ENCODE measurements at regions not wholly inside any gene's neighbourhood (a gene's known extent, or its start where the extent isn't known, plus 50 kb on each side); places are given as distances from the start of the nearest gene placed in this dataset.

DNA sequence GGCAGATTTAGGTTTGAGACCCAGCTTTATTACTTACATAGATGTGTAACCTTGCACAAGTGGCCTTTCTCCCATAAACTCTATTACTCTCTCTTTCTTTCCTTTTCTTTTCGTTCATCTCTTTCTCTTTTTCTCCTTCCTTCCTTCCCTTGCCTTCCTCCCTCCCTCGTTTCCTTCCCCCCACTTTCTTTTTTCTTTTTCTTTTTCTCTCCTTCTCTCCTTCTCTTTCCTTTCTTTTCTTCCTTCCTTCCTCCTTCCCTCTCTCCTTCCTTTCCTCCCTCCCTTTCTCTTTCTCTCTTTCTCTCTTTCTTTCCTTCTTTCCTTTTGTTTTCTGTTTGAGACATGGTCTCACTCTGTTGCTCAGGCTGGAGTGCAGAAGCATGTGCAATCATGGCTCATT is 526.4 kb upstream of the CXorf51A start:
- DNase-seq = no peak
- intact Hi-C loops (cut with DNase I; ENCODE audit: low total_unique reads) = no loop called here
- WGBS, 5 donors = 44 to 69% (median 54%) methylated on average over 2 of the region's 2 CpGs

DNA sequence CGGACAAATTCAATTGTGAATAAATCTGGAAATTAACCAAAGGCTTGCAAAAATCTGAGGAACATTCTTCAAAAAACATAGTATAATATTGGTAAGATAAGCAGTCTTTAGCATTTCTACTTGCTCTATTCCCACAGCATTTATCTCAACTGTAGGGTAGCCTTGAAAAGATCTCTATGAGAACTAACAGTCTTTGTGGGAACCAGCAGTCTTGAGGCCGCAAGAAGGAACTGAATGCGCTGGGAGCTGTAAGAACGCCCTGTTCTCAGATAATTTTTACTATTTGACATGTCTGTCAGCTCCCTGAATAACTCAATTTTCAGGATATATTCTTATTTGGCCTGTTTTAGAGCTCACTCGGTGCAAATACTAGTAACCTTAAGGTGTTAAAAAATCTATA is 519.3 kb upstream of the CXorf51A start:
- Histone ChIP-seq H3K4me1 (no peaks in the 10 kb centered on the region), H3K36me3 (no peaks in the 10 kb centered on the region), H3K4me3 (no peak overlapping the region), H3K9me3 (peaks cover 0 to 8% (median 0%) of the 10 kb centered on the region in 4 donors), H3K27ac (no peak overlapping the region), H3K27me3 (no peaks in the 10 kb centered on the region)
- 46 to 70% (median 56%) methylated on average over 5 of the region's 5 CpGs for WGBS, 5 donors
- intact Hi-C loops (cut with DNase I; ENCODE audit: low total_unique reads) = no loop called here
- TF ChIP-seq EP300 (IDR thresholded peaks at IDR 0.05) (no peak), POLR2A (IDR thresholded peaks at IDR 0.05) (no peak), POLR2AphosphoS5 (IDR thresholded peaks at IDR 0.05) (no peak)
- TF ChIP-seq, protein P1, sequence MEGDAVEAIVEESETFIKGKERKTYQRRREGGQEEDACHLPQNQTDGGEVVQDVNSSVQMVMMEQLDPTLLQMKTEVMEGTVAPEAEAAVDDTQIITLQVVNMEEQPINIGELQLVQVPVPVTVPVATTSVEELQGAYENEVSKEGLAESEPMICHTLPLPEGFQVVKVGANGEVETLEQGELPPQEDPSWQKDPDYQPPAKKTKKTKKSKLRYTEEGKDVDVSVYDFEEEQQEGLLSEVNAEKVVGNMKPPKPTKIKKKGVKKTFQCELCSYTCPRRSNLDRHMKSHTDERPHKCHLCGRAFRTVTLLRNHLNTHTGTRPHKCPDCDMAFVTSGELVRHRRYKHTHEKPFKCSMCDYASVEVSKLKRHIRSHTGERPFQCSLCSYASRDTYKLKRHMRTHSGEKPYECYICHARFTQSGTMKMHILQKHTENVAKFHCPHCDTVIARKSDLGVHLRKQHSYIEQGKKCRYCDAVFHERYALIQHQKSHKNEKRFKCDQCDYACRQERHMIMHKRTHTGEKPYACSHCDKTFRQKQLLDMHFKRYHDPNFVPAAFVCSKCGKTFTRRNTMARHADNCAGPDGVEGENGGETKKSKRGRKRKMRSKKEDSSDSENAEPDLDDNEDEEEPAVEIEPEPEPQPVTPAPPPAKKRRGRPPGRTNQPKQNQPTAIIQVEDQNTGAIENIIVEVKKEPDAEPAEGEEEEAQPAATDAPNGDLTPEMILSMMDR (IDR thresholded peaks at IDR 0.05) = no peak
- no peak for DNase-seq

More for the DNA sequence above, 526.4 kb upstream of the CXorf51A start:
- H3K9me3 ChIP-seq = peaks cover 0 to 8% (median 0%) of the 10 kb centered on the region in 4 donors
- H3K36me3 ChIP-seq = no peaks in the 10 kb centered on the region
- TF ChIP-seq, protein P1 (IDR thresholded peaks at IDR 0.05) = no peak
- TF ChIP-seq POLR2A (IDR thresholded peaks at IDR 0.05) (no peak), EP300 (IDR thresholded peaks at IDR 0.05) (no peak), POLR2AphosphoS5 (IDR thresholded peaks at IDR 0.05) (no peak)
- H3K27ac ChIP-seq = no peak overlapping the region
- no peaks in the 10 kb centered on the region for H3K27me3 ChIP-seq
- no peak overlapping the region for H3K4me3 ChIP-seq
- no peaks in the 10 kb centered on the region for H3K4me1 ChIP-seq

DNA sequence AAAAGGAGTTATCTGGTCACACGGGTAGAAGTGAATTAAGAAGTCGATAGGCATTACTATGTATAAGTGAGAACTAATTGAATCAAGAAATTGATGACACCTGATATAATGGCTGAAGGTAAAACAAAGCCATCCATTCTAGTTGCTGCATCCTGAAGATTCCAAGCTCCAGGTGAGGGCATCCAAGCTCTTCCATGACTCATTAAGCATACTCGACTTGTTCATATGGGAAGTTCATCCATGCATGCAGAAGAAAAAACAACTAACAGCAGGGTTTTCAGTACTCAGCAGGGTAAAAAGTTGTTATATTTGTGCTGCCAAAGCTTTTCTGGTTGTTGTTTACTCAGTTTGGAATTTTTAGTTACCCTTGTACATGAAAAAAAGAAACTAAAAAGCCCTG is 508.0 kb upstream of the CXorf51A start:
- no peak for TF ChIP-seq EP300 (IDR thresholded peaks at IDR 0.05)
- TF ChIP-seq POLR2A (IDR thresholded peaks at IDR 0.05) = no peak
- TF ChIP-seq, protein P1 (IDR thresholded peaks at IDR 0.05) = no peak
- TF ChIP-seq POLR2AphosphoS5 (IDR thresholded peaks at IDR 0.05) = no peak
- no peak overlapping the region for H3K4me3 ChIP-seq
- intact Hi-C loops (cut with DNase I; ENCODE audit: low total_unique reads) = no loop called here
- H3K27me3 ChIP-seq = no peaks in the 10 kb centered on the region
- no peaks in the 10 kb centered on the region for H3K36me3 ChIP-seq
- no peak for DNase-seq
- H3K9me3 ChIP-seq = no peaks in the 10 kb centered on the region
- no peaks in the 10 kb centered on the region for H3K4me1 ChIP-seq
- WGBS, 5 donors = 80 to 93% (median 86%) methylated on average over 3 of the region's 3 CpGs
- no peak overlapping the region for H3K27ac ChIP-seq

DNA sequence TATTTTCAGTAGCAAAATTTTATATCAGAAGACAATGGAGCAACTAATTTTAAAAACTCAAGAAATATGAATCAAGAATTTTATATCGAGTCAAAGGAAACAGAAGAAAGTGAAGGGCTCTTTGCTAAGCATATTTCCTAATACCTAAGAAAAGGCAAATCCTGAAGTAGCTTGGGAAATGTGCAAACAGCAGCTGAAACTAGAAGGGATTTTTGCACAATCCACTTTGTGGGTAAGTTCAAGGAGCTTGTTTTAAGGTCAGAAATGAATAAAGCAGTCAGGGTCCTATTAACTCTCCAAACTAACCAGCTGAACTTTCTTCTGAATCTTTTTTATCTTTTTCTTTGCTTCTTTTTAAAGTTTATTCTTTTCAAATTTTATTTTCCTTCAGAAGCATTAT is 500.9 kb upstream of the CXorf51A start:
- no peaks in the 10 kb centered on the region for H3K27me3 ChIP-seq
- H3K4me1 ChIP-seq = no peaks in the 10 kb centered on the region
- no peaks in the 10 kb centered on the region for H3K36me3 ChIP-seq
- intact Hi-C loops (cut with DNase I; ENCODE audit: low total_unique reads) = no loop called here
- no peak overlapping the region for H3K27ac ChIP-seq
- no peaks in the 10 kb centered on the region for H3K9me3 ChIP-seq
- H3K4me3 ChIP-seq = no peak overlapping the region
- TF ChIP-seq, protein P1 (IDR thresholded peaks at IDR 0.05) = no peak
- TF ChIP-seq POLR2AphosphoS5 (IDR thresholded peaks at IDR 0.05) (no peak), POLR2A (IDR thresholded peaks at IDR 0.05) (no peak), EP300 (IDR thresholded peaks at IDR 0.05) (no peak)
- WGBS, 5 donors = 73 to 93% (median 76%) methylated on average over 1 of the region's 1 CpG
- DNase-seq = no peak

All from stomach (tissue), 8 donors.